HEK293 (cell line): ENCODE measurements at regions not wholly inside any gene's neighbourhood (a gene's known extent, or its start where the extent isn't known, plus 50 kb on each side); places are given as distances from the start of the nearest gene placed in this dataset.

Experiments
- CTCF ChIA-PET: fragments of 350-600 bp; formaldehyde crosslinking; extraction: SDS; loops from one replicate; lab custom pipeline; 2021; ENCODE audit warnings: antibody characterized with exemption; lab: Yijun Ruan, JAX
- POLR2A ChIA-PET: fragments of 300-600 bp; formaldehyde crosslinking; extraction: SDS; loops from one replicate; lab custom pipeline; 2020; ENCODE audit warnings: antibody characterized with exemption, inconsistent platforms; lab: Yijun Ruan, JAX
- H3K27ac ChIP-seq: fragments of 200-500 bp; sonication (Bioruptor generic); 2 replicates; pipeline ENCODE4 v1.5.1; 2014; ENCODE audit warnings: low read depth, low read length, control low read depth, inconsistent platforms; ENCODE audit errors: extremely low read depth
- H3K36me3 ChIP-seq, 2 experiments: fragments of 200-500 bp in 1 of 2; sonication (Bioruptor generic) in 1 of 2; 1 replicate in 1 of 2; 2 replicates in 1 of 2; pipeline ENCODE4 v1.5.1; 2014 to 2017; ENCODE audit warnings: inconsistent platforms in 2 of 2, low read length in 2 of 2; ENCODE audit not compliant: control insufficient read depth in 2 of 2, insufficient read depth in 1 of 2
- H3K4me1 ChIP-seq: fragments of 200-500 bp; sonication (Bioruptor generic); 2 replicates; pipeline ENCODE4 v1.5.1; 2014; ENCODE audit warnings: mild to moderate bottlenecking, low read length, inconsistent platforms; ENCODE audit not compliant: control insufficient read depth, insufficient read depth
- H3K4me3 ChIP-seq: 2 replicates; pipeline ENCODE4 v1.5.1; 2011; ENCODE audit warnings: low read depth, mild to moderate bottlenecking, control low read depth, low read length, moderate library complexity
- H3K9me3 ChIP-seq: fragments of 200-500 bp; sonication (Bioruptor generic); 2 replicates; pipeline ENCODE4 v1.5.1; 2014; ENCODE audit warnings: low read depth, low read length, inconsistent platforms; ENCODE audit not compliant: control insufficient read depth, insufficient read depth
- GLI2 ChIP-seq: fragments of 450-650 bp; formaldehyde crosslinking; IDR thresholded peaks from 2 replicates; pipeline ENCODE4; 2017; ENCODE audit warnings: missing biosample characterization, missing genetic modification characterization, low read depth, borderline replicate concordance
- KLF10 ChIP-seq: fragments of 450-650 bp; IDR thresholded peaks from 2 replicates; pipeline ENCODE4 v1.5.1; 2018; ENCODE audit warnings: missing biosample characterization, mild to moderate bottlenecking, missing genetic modification characterization
- SCRT1 ChIP-seq: fragments of 450-650 bp; formaldehyde crosslinking; IDR thresholded peaks from 2 replicates; pipeline ENCODE4 v1.5.1; 2016; ENCODE audit warnings: missing biosample characterization, missing genetic modification characterization, borderline replicate concordance
- SP2 ChIP-seq: fragments of 450-650 bp; formaldehyde crosslinking; IDR thresholded peaks from 2 replicates; pipeline ENCODE4 v1.5.1; 2016; ENCODE audit warnings: missing biosample characterization, missing genetic modification characterization
- ZNF121 ChIP-seq: fragments of 450-650 bp; formaldehyde crosslinking; IDR thresholded peaks from 2 replicates; pipeline ENCODE4 v1.5.1; 2016; ENCODE audit warnings: missing biosample characterization, missing genetic modification characterization
- ZNF138 ChIP-seq: fragments of 450-650 bp; formaldehyde crosslinking; IDR thresholded peaks from 2 replicates; pipeline ENCODE4 v1.5.1; 2016; ENCODE audit warnings: missing biosample characterization, missing genetic modification characterization, borderline replicate concordance
- ZNF221 ChIP-seq: fragments of 450-650 bp; formaldehyde crosslinking; IDR thresholded peaks from 2 replicates; pipeline ENCODE4 v1.5.1; 2017; ENCODE audit warnings: missing biosample characterization, missing genetic modification characterization, borderline replicate concordance
- ZNF274 ChIP-seq, 2 experiments: fragments of 200-500 bp in 1 of 2; fragments of 450-650 bp in 1 of 2; sonication (Bioruptor generic) in 1 of 2; formaldehyde crosslinking in 1 of 2; IDR thresholded peaks; 2 replicates each; pipeline versions ENCODE4 v1.5.1 to v1.6.1; 2014 to 2016; ENCODE audit warnings: borderline replicate concordance in 1 of 2, inconsistent platforms in 1 of 2, low read length in 1 of 2, missing biosample characterization in 1 of 2, missing genetic modification characterization in 1 of 2
- ZNF341 ChIP-seq: fragments of 450-650 bp; formaldehyde crosslinking; IDR thresholded peaks from 2 replicates; pipeline ENCODE4; 2016; ENCODE audit warnings: low read depth, missing biosample characterization, missing genetic modification characterization
- ZNF423 ChIP-seq: fragments of 450-650 bp; formaldehyde crosslinking; IDR thresholded peaks from 2 replicates; pipeline ENCODE4 v1.5.1; 2016; ENCODE audit warnings: missing biosample characterization, missing genetic modification characterization
- ZNF514 ChIP-seq: fragments of 450-650 bp; formaldehyde crosslinking; IDR thresholded peaks from 2 replicates; pipeline ENCODE4 v1.5.1; 2016; ENCODE audit warnings: missing biosample characterization, missing genetic modification characterization
- ZNF560 ChIP-seq: fragments of 450-650 bp; formaldehyde crosslinking; IDR thresholded peaks from 2 replicates; pipeline ENCODE4 v1.5.1; 2017; ENCODE audit warnings: missing biosample characterization, missing genetic modification characterization, borderline replicate concordance
- ZNF670 ChIP-seq: fragments of 450-650 bp; formaldehyde crosslinking; IDR thresholded peaks from 2 replicates; pipeline ENCODE4 v1.5.1; 2016; ENCODE audit warnings: missing biosample characterization, missing genetic modification characterization, low read depth
- ZNF747 ChIP-seq: fragments of 450-650 bp; formaldehyde crosslinking; IDR thresholded peaks from 2 replicates; pipeline ENCODE4 v1.5.1; 2016; ENCODE audit warnings: missing biosample characterization, missing genetic modification characterization
- ZNF837 ChIP-seq: fragments of 450-650 bp; formaldehyde crosslinking; IDR thresholded peaks from 2 replicates; pipeline ENCODE4 v1.5.1; 2016; ENCODE audit warnings: missing biosample characterization, missing genetic modification characterization
- TF ChIP-seq, protein P1 (sequence below): fragments of 450-650 bp; formaldehyde crosslinking; conservative IDR thresholded peaks from 2 replicates; pipeline ENCODE4 v1.5.1; 2016; ENCODE audit warnings: low read depth, missing biosample characterization, missing genetic modification characterization
- TF ChIP-seq, protein P2 (sequence below): fragments of 450-650 bp; formaldehyde crosslinking; IDR thresholded peaks from 2 replicates; pipeline ENCODE4 v1.5.1; 2017; ENCODE audit warnings: missing biosample characterization, missing genetic modification characterization
- TF ChIP-seq, protein P3 (sequence below): fragments of 450-650 bp; formaldehyde crosslinking; IDR thresholded peaks from 2 replicates; pipeline ENCODE4 v1.5.1; 2016; ENCODE audit warnings: missing biosample characterization, missing genetic modification characterization
- TF ChIP-seq, protein P4 (sequence below): IDR thresholded peaks from 2 replicates; pipeline ENCODE4 v1.6.1; 2011; ENCODE audit warnings: mild to moderate bottlenecking, low read depth, low read length, borderline replicate concordance
- TF ChIP-seq, protein P5 (sequence below): fragments of 450-650 bp; formaldehyde crosslinking; IDR thresholded peaks from 2 replicates; pipeline ENCODE4 v1.5.1; 2016; ENCODE audit warnings: missing biosample characterization, missing genetic modification characterization, borderline replicate concordance
- TF ChIP-seq, protein P6 (sequence below): fragments of 450-650 bp; formaldehyde crosslinking; IDR thresholded peaks from 2 replicates; pipeline ENCODE4 v1.5.1; 2016; ENCODE audit warnings: missing biosample characterization, missing genetic modification characterization

DNA sequence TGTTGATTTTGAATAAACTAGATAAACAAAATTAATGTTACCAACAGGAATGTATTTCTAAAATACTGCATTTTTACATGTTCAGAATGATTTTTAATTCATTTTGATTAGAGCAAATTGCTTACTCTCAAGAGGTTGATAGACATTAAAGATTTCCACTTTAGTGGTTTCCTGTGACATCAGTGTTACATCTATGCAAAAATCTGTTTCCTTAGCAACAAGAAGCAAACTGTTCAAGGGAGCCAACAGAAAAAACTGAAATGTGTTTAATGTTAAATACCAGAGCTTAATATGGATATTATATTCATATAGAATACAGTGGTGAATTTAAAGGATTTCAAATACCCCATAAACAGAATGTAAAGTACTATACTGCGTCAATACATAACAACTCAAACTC, 277.8 kb downstream of the GABRG1 start (continued):
- TF ChIP-seq, protein P1, sequence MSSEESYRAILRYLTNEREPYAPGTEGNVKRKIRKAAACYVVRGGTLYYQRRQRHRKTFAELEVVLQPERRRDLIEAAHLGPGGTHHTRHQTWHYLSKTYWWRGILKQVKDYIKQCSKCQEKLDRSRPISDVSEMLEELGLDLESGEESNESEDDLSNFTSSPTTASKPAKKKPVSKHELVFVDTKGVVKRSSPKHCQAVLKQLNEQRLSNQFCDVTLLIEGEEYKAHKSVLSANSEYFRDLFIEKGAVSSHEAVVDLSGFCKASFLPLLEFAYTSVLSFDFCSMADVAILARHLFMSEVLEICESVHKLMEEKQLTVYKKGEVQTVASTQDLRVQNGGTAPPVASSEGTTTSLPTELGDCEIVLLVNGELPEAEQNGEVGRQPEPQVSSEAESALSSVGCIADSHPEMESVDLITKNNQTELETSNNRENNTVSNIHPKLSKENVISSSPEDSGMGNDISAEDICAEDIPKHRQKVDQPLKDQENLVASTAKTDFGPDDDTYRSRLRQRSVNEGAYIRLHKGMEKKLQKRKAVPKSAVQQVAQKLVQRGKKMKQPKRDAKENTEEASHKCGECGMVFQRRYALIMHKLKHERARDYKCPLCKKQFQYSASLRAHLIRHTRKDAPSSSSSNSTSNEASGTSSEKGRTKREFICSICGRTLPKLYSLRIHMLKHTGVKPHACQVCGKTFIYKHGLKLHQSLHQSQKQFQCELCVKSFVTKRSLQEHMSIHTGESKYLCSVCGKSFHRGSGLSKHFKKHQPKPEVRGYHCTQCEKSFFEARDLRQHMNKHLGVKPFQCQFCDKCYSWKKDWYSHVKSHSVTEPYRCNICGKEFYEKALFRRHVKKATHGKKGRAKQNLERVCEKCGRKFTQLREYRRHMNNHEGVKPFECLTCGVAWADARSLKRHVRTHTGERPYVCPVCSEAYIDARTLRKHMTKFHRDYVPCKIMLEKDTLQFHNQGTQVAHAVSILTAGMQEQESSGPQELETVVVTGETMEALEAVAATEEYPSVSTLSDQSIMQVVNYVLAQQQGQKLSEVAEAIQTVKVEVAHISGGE (tag by site-specific recombination) = no peak
- TF ChIP-seq, protein P2, sequence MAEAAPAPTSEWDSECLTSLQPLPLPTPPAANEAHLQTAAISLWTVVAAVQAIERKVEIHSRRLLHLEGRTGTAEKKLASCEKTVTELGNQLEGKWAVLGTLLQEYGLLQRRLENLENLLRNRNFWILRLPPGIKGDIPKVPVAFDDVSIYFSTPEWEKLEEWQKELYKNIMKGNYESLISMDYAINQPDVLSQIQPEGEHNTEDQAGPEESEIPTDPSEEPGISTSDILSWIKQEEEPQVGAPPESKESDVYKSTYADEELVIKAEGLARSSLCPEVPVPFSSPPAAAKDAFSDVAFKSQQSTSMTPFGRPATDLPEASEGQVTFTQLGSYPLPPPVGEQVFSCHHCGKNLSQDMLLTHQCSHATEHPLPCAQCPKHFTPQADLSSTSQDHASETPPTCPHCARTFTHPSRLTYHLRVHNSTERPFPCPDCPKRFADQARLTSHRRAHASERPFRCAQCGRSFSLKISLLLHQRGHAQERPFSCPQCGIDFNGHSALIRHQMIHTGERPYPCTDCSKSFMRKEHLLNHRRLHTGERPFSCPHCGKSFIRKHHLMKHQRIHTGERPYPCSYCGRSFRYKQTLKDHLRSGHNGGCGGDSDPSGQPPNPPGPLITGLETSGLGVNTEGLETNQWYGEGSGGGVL (tag by site-specific recombination) = no peak
- TF ChIP-seq SCRT1 (no peak), GLI2 (tag by site-specific recombination) (no peak), SP2 (tag by site-specific recombination) (no peak)

DNA sequence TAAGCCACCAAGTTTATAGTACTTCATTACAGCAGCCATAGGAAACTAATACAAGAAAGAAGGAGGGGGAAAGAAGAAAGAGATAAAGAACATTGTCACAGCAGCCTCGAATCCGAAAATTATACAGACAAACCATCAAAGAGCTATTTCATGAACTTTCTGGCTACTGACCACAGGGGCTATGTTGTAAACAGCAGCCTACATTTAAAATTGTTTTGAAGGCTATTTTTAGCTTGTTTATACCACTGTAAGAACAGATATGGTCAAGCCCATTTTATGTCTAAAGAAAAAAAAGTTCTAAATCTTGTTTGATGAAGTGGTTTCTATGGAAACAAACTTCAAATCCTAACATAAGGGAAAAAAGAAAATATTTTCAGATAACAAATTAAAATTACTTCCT, 282.1 kb downstream of the GABRG1 start:
- Histone ChIP-seq H3K27ac (no peak overlapping the region), H3K4me1 (no peaks in the 10 kb centered on the region), H3K36me3 (no peaks in the 10 kb centered on the region), H3K9me3 (no peaks in the 10 kb centered on the region), H3K4me3 (no peak overlapping the region)
- no peak for TF ChIP-seq ZNF221
- TF ChIP-seq ZNF274 (IDR thresholded peaks at IDR 0.05; ENCODE audit: low read length) = no peak
- no peak for TF ChIP-seq ZNF274 (tag by site-specific recombination; IDR thresholded peaks at IDR 0.05; ENCODE audit: borderline replicate concordance)
- ChIA-PET POLR2A (no interaction called here), CTCF (no interaction called here)

DNA sequence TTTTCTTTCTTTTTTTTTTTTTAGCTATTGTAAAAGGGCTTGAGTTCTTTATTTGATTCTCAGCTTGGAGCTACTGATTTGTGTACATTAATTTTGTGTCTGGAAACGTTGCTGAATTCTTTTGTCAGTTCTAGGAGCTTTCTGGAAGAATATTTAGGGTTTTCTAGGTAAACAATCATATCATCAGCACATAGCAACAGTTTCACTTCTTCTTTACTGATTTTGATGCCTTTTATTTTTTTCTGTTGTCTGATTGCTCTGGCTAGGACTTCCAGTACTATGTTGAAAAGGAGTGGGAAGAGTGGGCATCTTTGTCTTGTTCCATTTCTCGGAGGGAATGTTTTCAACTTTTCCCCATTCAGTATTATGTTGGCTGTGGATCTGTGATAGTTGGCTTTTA, 292.2 kb downstream of the GABRG1 start:
- Histone ChIP-seq H3K36me3 (no peaks in the 10 kb centered on the region), H3K27ac (no peak overlapping the region), H3K9me3 (no peaks in the 10 kb centered on the region), H3K4me1 (no peaks in the 10 kb centered on the region), H3K4me3 (no peak overlapping the region)
- CTCF ChIA-PET = no interaction called here
- POLR2A ChIA-PET = no interaction called here
- no peak for TF ChIP-seq ZNF670
- TF ChIP-seq, protein P3, sequence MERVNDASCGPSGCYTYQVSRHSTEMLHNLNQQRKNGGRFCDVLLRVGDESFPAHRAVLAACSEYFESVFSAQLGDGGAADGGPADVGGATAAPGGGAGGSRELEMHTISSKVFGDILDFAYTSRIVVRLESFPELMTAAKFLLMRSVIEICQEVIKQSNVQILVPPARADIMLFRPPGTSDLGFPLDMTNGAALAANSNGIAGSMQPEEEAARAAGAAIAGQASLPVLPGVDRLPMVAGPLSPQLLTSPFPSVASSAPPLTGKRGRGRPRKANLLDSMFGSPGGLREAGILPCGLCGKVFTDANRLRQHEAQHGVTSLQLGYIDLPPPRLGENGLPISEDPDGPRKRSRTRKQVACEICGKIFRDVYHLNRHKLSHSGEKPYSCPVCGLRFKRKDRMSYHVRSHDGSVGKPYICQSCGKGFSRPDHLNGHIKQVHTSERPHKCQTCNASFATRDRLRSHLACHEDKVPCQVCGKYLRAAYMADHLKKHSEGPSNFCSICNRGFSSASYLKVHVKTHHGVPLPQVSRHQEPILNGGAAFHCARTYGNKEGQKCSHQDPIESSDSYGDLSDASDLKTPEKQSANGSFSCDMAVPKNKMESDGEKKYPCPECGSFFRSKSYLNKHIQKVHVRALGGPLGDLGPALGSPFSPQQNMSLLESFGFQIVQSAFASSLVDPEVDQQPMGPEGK (tag by site-specific recombination) = no peak
- TF ChIP-seq SP2 (tag by site-specific recombination) = no peak
- no peak for TF ChIP-seq ZNF341 (tag by site-specific recombination)
- TF ChIP-seq ZNF121 (tag by site-specific recombination) = no peak
- TF ChIP-seq, protein P4, sequence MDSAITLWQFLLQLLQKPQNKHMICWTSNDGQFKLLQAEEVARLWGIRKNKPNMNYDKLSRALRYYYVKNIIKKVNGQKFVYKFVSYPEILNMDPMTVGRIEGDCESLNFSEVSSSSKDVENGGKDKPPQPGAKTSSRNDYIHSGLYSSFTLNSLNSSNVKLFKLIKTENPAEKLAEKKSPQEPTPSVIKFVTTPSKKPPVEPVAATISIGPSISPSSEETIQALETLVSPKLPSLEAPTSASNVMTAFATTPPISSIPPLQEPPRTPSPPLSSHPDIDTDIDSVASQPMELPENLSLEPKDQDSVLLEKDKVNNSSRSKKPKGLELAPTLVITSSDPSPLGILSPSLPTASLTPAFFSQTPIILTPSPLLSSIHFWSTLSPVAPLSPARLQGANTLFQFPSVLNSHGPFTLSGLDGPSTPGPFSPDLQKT = no peak
- TF ChIP-seq, protein P5, sequence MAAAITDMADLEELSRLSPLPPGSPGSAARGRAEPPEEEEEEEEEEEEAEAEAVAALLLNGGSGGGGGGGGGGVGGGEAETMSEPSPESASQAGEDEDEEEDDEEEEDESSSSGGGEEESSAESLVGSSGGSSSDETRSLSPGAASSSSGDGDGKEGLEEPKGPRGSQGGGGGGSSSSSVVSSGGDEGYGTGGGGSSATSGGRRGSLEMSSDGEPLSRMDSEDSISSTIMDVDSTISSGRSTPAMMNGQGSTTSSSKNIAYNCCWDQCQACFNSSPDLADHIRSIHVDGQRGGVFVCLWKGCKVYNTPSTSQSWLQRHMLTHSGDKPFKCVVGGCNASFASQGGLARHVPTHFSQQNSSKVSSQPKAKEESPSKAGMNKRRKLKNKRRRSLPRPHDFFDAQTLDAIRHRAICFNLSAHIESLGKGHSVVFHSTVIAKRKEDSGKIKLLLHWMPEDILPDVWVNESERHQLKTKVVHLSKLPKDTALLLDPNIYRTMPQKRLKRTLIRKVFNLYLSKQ (tag by site-specific recombination) = no peak
- no peak for TF ChIP-seq ZNF423
- TF ChIP-seq ZNF560 (tag by site-specific recombination) = no peak
- TF ChIP-seq ZNF138 (tag by site-specific recombination) = no peak
- TF ChIP-seq, protein P6, sequence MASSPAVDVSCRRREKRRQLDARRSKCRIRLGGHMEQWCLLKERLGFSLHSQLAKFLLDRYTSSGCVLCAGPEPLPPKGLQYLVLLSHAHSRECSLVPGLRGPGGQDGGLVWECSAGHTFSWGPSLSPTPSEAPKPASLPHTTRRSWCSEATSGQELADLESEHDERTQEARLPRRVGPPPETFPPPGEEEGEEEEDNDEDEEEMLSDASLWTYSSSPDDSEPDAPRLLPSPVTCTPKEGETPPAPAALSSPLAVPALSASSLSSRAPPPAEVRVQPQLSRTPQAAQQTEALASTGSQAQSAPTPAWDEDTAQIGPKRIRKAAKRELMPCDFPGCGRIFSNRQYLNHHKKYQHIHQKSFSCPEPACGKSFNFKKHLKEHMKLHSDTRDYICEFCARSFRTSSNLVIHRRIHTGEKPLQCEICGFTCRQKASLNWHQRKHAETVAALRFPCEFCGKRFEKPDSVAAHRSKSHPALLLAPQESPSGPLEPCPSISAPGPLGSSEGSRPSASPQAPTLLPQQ = no peak
- no peak for TF ChIP-seq KLF10 (tag by site-specific recombination)
- TF ChIP-seq ZNF514 (tag by site-specific recombination) = no peak
- no peak for TF ChIP-seq ZNF837 (tag by site-specific recombination)
- no peak for TF ChIP-seq ZNF747 (tag by site-specific recombination)
